WTC11 (cell line): ENCODE measurements at regions not wholly inside any gene's neighbourhood (a gene's known extent, or its start where the extent isn't known, plus 50 kb on each side); places are given as distances from the start of the nearest gene placed in this dataset.

Experiments
- ATF2 ChIP-seq: sonication (generic); formaldehyde crosslinking; IDR thresholded peaks from 2 replicates; pipeline ENCODE4 v1.8.1; 2022; ENCODE audit warnings: low read depth, missing genetic modification reagents, borderline replicate concordance
- CTCF ChIP-seq: fragments of 200-600 bp; IDR thresholded peaks from 2 replicates; pipeline ENCODE4 v1.8.0; 2022; ENCODE audit warnings: antibody characterized with exemption
- E2F1 ChIP-seq: sonication (generic); formaldehyde crosslinking; IDR thresholded peaks from 2 replicates; pipeline ENCODE4 v1.8.0; 2022; ENCODE audit warnings: mild to moderate bottlenecking, missing genetic modification reagents
- E2F4 ChIP-seq: sonication (generic); formaldehyde crosslinking; IDR thresholded peaks from 2 replicates; pipeline ENCODE4 v1.8.1; 2022; ENCODE audit warnings: low read depth, mild to moderate bottlenecking, moderate library complexity, missing genetic modification reagents, borderline replicate concordance
- FOXP1 ChIP-seq: sonication (generic); formaldehyde crosslinking; IDR thresholded peaks from 2 replicates; pipeline ENCODE4 v1.8.0; 2022; ENCODE audit warnings: missing genetic modification reagents, mild to moderate bottlenecking, moderate library complexity, borderline replicate concordance
- FOXP4 ChIP-seq: sonication (generic); formaldehyde crosslinking; IDR thresholded peaks from 2 replicates; pipeline ENCODE4 v1.8.0; 2022; ENCODE audit warnings: mild to moderate bottlenecking, missing genetic modification reagents
- IRF1 ChIP-seq: sonication (generic); formaldehyde crosslinking; IDR thresholded peaks from 2 replicates; pipeline ENCODE4 v1.8.0; 2023; ENCODE audit warnings: missing genetic modification reagents
- NR1H2 ChIP-seq: sonication (generic); formaldehyde crosslinking; IDR thresholded peaks from 2 replicates; pipeline ENCODE4 v1.9.0; 2021; ENCODE audit warnings: mild to moderate bottlenecking, moderate library complexity, missing genetic modification reagents
- PREB ChIP-seq: sonication (generic); formaldehyde crosslinking; IDR thresholded peaks from 2 replicates; pipeline ENCODE4 v1.8.1; 2022; ENCODE audit warnings: mild to moderate bottlenecking, missing genetic modification reagents, moderate library complexity, borderline replicate concordance
- SP1 ChIP-seq: sonication (generic); formaldehyde crosslinking; conservative IDR thresholded peaks from 2 replicates; pipeline ENCODE4 v1.8.1; 2022; ENCODE audit warnings: missing genetic modification reagents
- TEAD4 ChIP-seq: sonication (generic); formaldehyde crosslinking; IDR thresholded peaks from 2 replicates; pipeline ENCODE4 v1.8.0; 2022; ENCODE audit warnings: mild to moderate bottlenecking, missing genetic modification reagents
- USF2 ChIP-seq: sonication (generic); formaldehyde crosslinking; IDR thresholded peaks from 2 replicates; pipeline ENCODE4 v1.8.1; 2023; ENCODE audit warnings: mild to moderate bottlenecking, missing genetic modification reagents, moderate library complexity
- ZNF416 ChIP-seq: fragments of 250-450 bp; sonication (Bioruptor Pico); IDR thresholded peaks from 2 replicates; pipeline ENCODE4 v1.9.0; 2021; ENCODE audit warnings: mild to moderate bottlenecking, inconsistent platforms
- ZNF423 ChIP-seq: fragments of 250-450 bp; sonication (Bioruptor Pico); IDR thresholded peaks from 2 replicates; pipeline ENCODE4 v2.1.2; 2022; ENCODE audit warnings: mild to moderate bottlenecking, moderate library complexity

GRCh38 chr13:105984236-105984635, 551.2 kb downstream of the EFNB2 start:
- TF ChIP-seq CTCF, result no peak
- TF ChIP-seq USF2 (CRISPR knock-in tag), result no peak
- no peak for TF ChIP-seq E2F1 (CRISPR knock-in tag)
- no peak for TF ChIP-seq TEAD4 (CRISPR knock-in tag)
- no peak for TF ChIP-seq NR1H2 (CRISPR knock-in tag)
- TF ChIP-seq IRF1 (CRISPR knock-in tag), result no peak
- TF ChIP-seq ZNF416 (CRISPR knock-in tag), result no peak
- no peak for TF ChIP-seq ZNF423 (CRISPR knock-in tag)
- no peak for TF ChIP-seq E2F4 (CRISPR knock-in tag)
- TF ChIP-seq SP1 (CRISPR knock-in tag), result no peak
- no peak for TF ChIP-seq ATF2 (CRISPR knock-in tag)
- no peak for TF ChIP-seq PREB
- TF ChIP-seq FOXP1, result no peak
- no peak for TF ChIP-seq FOXP4
